HCT116 (cell line): ENCODE measurements at regions not wholly inside any gene's neighbourhood (a gene's known extent, or its start where the extent isn't known, plus 50 kb on each side); places are given as distances from the start of the nearest gene placed in this dataset.

Source experiments
- CTCF ChIP-seq, 3 experiments: fragments of 200-600 bp in 1 of 3; sonication (generic) in 1 of 3; IDR thresholded peaks in 2 of 3; conservative IDR thresholded peaks in 1 of 3; 2 replicates each; pipeline ENCODE4 v1.5.1; 2012 to 2017; ENCODE audit warnings: low read depth in 2 of 3, low read length in 2 of 3, antibody characterized with exemption in 1 of 3, borderline replicate concordance in 1 of 3, control low read depth in 1 of 3, mild to moderate bottlenecking in 1 of 3, mixed read lengths in 1 of 3, mixed run types in 1 of 3, moderate library complexity in 1 of 3; ENCODE audit not compliant: insufficient read depth in 1 of 3
- EGR1 ChIP-seq: IDR thresholded peaks from 2 replicates; pipeline ENCODE4 v1.6.1; 2012; ENCODE audit warnings: low read depth
- JUND ChIP-seq: IDR thresholded peaks from 2 replicates; pipeline ENCODE4 v1.6.1; 2012

GRCh38 chr6:3939964-3940363 is 90.8 kb downstream of the FAM50B start:
- TF ChIP-seq JUND (no peak), EGR1 (no peak), CTCF (IDR thresholded peaks at IDR 0.05 in 2 of 3, conservative IDR thresholded peaks at IDR 0.05 in 1 of 3; ENCODE audit: borderline replicate concordance in 1 of 3, insufficient read depth in 1 of 3, low read depth in 2 of 3, low read length in 2 of 3) (no peak)
